GM19397 (cell line): ENCODE measurements at regions not wholly inside any gene's neighbourhood (a gene's known extent, or its start where the extent isn't known, plus 50 kb on each side); places are given as distances from the start of the nearest gene placed in this dataset.

Source experiments
- ATAC-seq: cut with Tn5 transposase; IDR thresholded peaks from one replicate; pipeline ENCODE4 v1.9.1; 2021; ENCODE audit warnings: mild to moderate bottlenecking, moderate library complexity; ENCODE audit not compliant: unreplicated experiment

- ATAC-seq = no peak
Observed at GRCh38 chr20:39225536-39225935, 263.4 kb downstream of the DHX35 start.

GRCh38 chr20:39222101-39222500 lies 260.0 kb downstream of the DHX35 start:
- ATAC-seq = no peak

- no peak for ATAC-seq
Observed at GRCh38 chr20:39216195-39216594, 254.1 kb downstream of the DHX35 start.

GRCh38 chr20:39214828-39215227 lies 252.7 kb downstream of the DHX35 start:
- no peak for ATAC-seq

GRCh38 chr20:39213476-39214145 lies 251.5 kb downstream of the DHX35 start:
- no peak for ATAC-seq

- no peak for ATAC-seq
Observed at GRCh38 chr20:39211060-39211748, 249.1 kb downstream of the DHX35 start.

GRCh38 chr20:39210341-39211036 lies 248.3 kb downstream of the DHX35 start:
- ATAC-seq = no peak

GRCh38 chr20:39206899-39207564 lies 244.9 kb downstream of the DHX35 start:
- ATAC-seq = no peak

GRCh38 chr20:39195582-39196021 lies 233.5 kb downstream of the DHX35 start:
- ATAC-seq = no peak

- ATAC-seq = no peak
Observed at GRCh38 chr20:39190666-39191570, 228.8 kb downstream of the DHX35 start.

- ATAC-seq = no peak
Observed at GRCh38 chr20:39188266-39188765, 226.2 kb downstream of the DHX35 start.

GRCh38 chr20:39181490-39181889 lies 219.3 kb downstream of the DHX35 start:
- ATAC-seq = no peak

GRCh38 chr20:39176457-39176856 lies 214.3 kb downstream of the DHX35 start:
- ATAC-seq = no peak

GRCh38 chr20:39170896-39171463 lies 208.8 kb downstream of the DHX35 start:
- ATAC-seq = no peak

GRCh38 chr20:39165099-39165498 lies 203.0 kb downstream of the DHX35 start:
- ATAC-seq = no peak

GRCh38 chr20:39164642-39165041 lies 202.5 kb downstream of the DHX35 start:
- ATAC-seq = no peak

GRCh38 chr20:39163993-39164392 lies 201.8 kb downstream of the DHX35 start:
- ATAC-seq = no peak

- ATAC-seq = no peak
Observed at GRCh38 chr20:39161900-39162299, 199.8 kb downstream of the DHX35 start.

- ATAC-seq = no peak
Observed at GRCh38 chr20:39155971-39156370, 193.8 kb downstream of the DHX35 start.

- no peak for ATAC-seq
Observed at GRCh38 chr20:39152742-39153141, 190.6 kb downstream of the DHX35 start.
